ENCODE measurements at regions not wholly inside any gene's neighbourhood (a gene's known extent, or its start where the extent isn't known, plus 50 kb on each side); places are given as distances from the start of the nearest gene placed in this dataset.
"Not testable (repeated sequence)": the region's sequence is repeated elsewhere in the genome, so short reads cannot be mapped to it uniquely, and the experiment has no call there.

GRCh38 chr10:3374914-3375313, 202.3 kb upstream of the PITRM1 start:
- no CpG with 5 or more reads among the region's 2 CpGs for WGBS, 2 experiments (ENCODE audit: extremely low coverage in 2 of 2, insufficient read length in 1 of 2)
- no peak for DNase-seq
- intact Hi-C loops (cut with micrococcal nuclease): no loop called here
- TF ChIP-seq MXI1 (IDR thresholded peaks at IDR 0.05; ENCODE audit: borderline replicate concordance, low read depth, low read length) (no peak), ELK1 (IDR thresholded peaks at IDR 0.05; ENCODE audit: borderline replicate concordance, low read depth, low read length) (no peak), NFE2L2 (IDR thresholded peaks at IDR 0.05; ENCODE audit: low read depth, low read length) (no peak), CTCF (conservative IDR thresholded peaks at IDR 0.05; ENCODE audit: low read depth, low read length) (no peak), FOS (IDR thresholded peaks at IDR 0.05; ENCODE audit: low read depth, low read length) (no peak), POLR2A (IDR thresholded peaks at IDR 0.05; ENCODE audit: low read depth, low read length) (no peak)
- no peaks in the 10 kb centered on the region for H3K79me1 ChIP-seq (ENCODE audit: low read depth in 1 of 2, low read length in 2 of 2)
- in situ Hi-C loops (cut with MboI; ENCODE audit: low sequenced_read_pairs): no loop called here
- H3K23ac ChIP-seq (ENCODE audit: low read depth, low read length): no peak overlapping the region
- no peaks in the 10 kb centered on the region for H3K27me3 ChIP-seq (ENCODE audit: control insufficient read depth, insufficient read depth, low read length)
- 0 out of 2 replicates have a peak, but pooled peaks cover 3% of the 10 kb centered on the region for H3K9me3 ChIP-seq (ENCODE audit: control insufficient read depth, insufficient read depth, low read length)
- H3K27ac ChIP-seq (ENCODE audit: insufficient read depth, low read length): no peak overlapping the region
- H3K56ac ChIP-seq (ENCODE audit: extremely low read depth, insufficient read depth, low read length): no peak overlapping the region
- no peak overlapping the region for H3K4me2 ChIP-seq (ENCODE audit: low read depth, low read length)
- H2AK9ac ChIP-seq (replicated peaks; ENCODE audit: low read depth, low read length, poor library complexity): no peak overlapping the region
- H2BK120ac ChIP-seq (ENCODE audit: low read depth, low read length): no peak overlapping the region
- POLR2A ChIA-PET (ENCODE audit: unreplicated experiment): no interaction called here
- no peak overlapping the region for H4K8ac ChIP-seq (ENCODE audit: low read depth in 2 of 2, low read length in 2 of 2)
- H3K9me1 ChIP-seq (ENCODE audit: insufficient read depth, low read length): no peaks in the 10 kb centered on the region
- H2BK15ac ChIP-seq (ENCODE audit: low read depth, low read length): no peak overlapping the region
- H4K91ac ChIP-seq (ENCODE audit: insufficient read depth, low read depth, low read length): no peak overlapping the region
- no peaks in the 10 kb centered on the region for H3K4me1 ChIP-seq (ENCODE audit: control insufficient read depth, insufficient read depth, low read length)
- dilution Hi-C loops (cut with HindIII; ENCODE audit: low sequenced_read_pairs, unreplicated experiment): no loop called here
- H3K18ac ChIP-seq (ENCODE audit: low read depth, low read length): no peak overlapping the region
- no peak overlapping the region for H3K4ac ChIP-seq (ENCODE audit: low read depth, low read length)
- no TSS peak for BruUV-seq (replicated peaks)
- no peak overlapping the region for H2BK20ac ChIP-seq (ENCODE audit: low read depth, low read length)
- H2AK5ac ChIP-seq (ENCODE audit: low read depth, low read length): no peak overlapping the region
- no peak overlapping the region for H3K14ac ChIP-seq (replicated peaks; ENCODE audit: low read depth, low read length)
- no peak for ATAC-seq (ENCODE audit: low read depth)
- no peak overlapping the region for H2AFZ ChIP-seq (replicated peaks; ENCODE audit: low read length, poor library complexity)
- H3K9ac ChIP-seq (ENCODE audit: low read depth, low read length): no peak overlapping the region
- CTCF ChIA-PET: no interaction called here
- no peaks in the 10 kb centered on the region for H4K20me1 ChIP-seq (ENCODE audit: insufficient read depth, low read length)
- H3K36me3 ChIP-seq (ENCODE audit: control insufficient read depth, insufficient read depth, low read length): no peaks in the 10 kb centered on the region
- H3K4me3 ChIP-seq (ENCODE audit: insufficient read depth, low read depth, low read length): no peak overlapping the region
- no peak overlapping the region for H2BK5ac ChIP-seq (ENCODE audit: low read depth, low read length, poor library complexity, severe bottlenecking)
- no peak overlapping the region for H4K5ac ChIP-seq (ENCODE audit: low read depth, low read length)

- H3K36me3 ChIP-seq (ENCODE audit: control insufficient read depth, insufficient read depth, low read length); H2BK15ac ChIP-seq (ENCODE audit: low read depth, low read length); H3K79me1 ChIP-seq (ENCODE audit: low read depth in 1 of 2, low read length in 2 of 2); H4K91ac ChIP-seq (ENCODE audit: insufficient read depth, low read depth, low read length); CTCF ChIA-PET; H4K5ac ChIP-seq (ENCODE audit: low read depth, low read length); H3K4me1 ChIP-seq (ENCODE audit: control insufficient read depth, insufficient read depth, low read length); H3K9me3 ChIP-seq (ENCODE audit: control insufficient read depth, insufficient read depth, low read length); H3K27me3 ChIP-seq (ENCODE audit: control insufficient read depth, insufficient read depth, low read length); intact Hi-C loops (cut with micrococcal nuclease); H3K14ac ChIP-seq (replicated peaks; ENCODE audit: low read depth, low read length); H3K9ac ChIP-seq (ENCODE audit: low read depth, low read length); H3K9me1 ChIP-seq (ENCODE audit: insufficient read depth, low read length); H3K4me2 ChIP-seq (ENCODE audit: low read depth, low read length); H4K8ac ChIP-seq (ENCODE audit: low read depth in 2 of 2, low read length in 2 of 2); H3K27ac ChIP-seq (ENCODE audit: insufficient read depth, low read length); dilution Hi-C loops (cut with HindIII; ENCODE audit: low sequenced_read_pairs, unreplicated experiment); H2BK20ac ChIP-seq (ENCODE audit: low read depth, low read length); H2BK120ac ChIP-seq (ENCODE audit: low read depth, low read length); H2AK9ac ChIP-seq (replicated peaks; ENCODE audit: low read depth, low read length, poor library complexity); ATAC-seq (ENCODE audit: low read depth); H3K4ac ChIP-seq (ENCODE audit: low read depth, low read length); H3K4me3 ChIP-seq (ENCODE audit: insufficient read depth, low read depth, low read length); BruUV-seq (replicated peaks); H3K56ac ChIP-seq (ENCODE audit: extremely low read depth, insufficient read depth, low read length); H3K23ac ChIP-seq (ENCODE audit: low read depth, low read length); H2BK5ac ChIP-seq (ENCODE audit: low read depth, low read length, poor library complexity, severe bottlenecking); in situ Hi-C loops (cut with MboI; ENCODE audit: low sequenced_read_pairs); H4K20me1 ChIP-seq (ENCODE audit: insufficient read depth, low read length); H2AFZ ChIP-seq (replicated peaks; ENCODE audit: low read length, poor library complexity); POLR2A ChIA-PET (ENCODE audit: unreplicated experiment); H3K18ac ChIP-seq (ENCODE audit: low read depth, low read length); H2AK5ac ChIP-seq (ENCODE audit: low read depth, low read length): not testable (repeated sequence)
- DNase-seq: peak; percentile 16
- WGBS, 2 experiments (ENCODE audit: extremely low coverage in 2 of 2, insufficient read length in 1 of 2): no CpG with 5 or more reads among the region's 13 CpGs
Measured at GRCh38 chr10:3373374-3374027, 200.9 kb upstream of the PITRM1 start.
